C4-2B (cell line): ENCODE measurements at regions not wholly inside any gene's neighbourhood (a gene's known extent, or its start where the extent isn't known, plus 50 kb on each side); places are given as distances from the start of the nearest gene placed in this dataset.
A peak's percentile ranks its signal among the peaks of the same experiment; 100 is the strongest.

Source experiments
- H3K27ac ChIP-seq: fragments of 450-650 bp; 2 replicates; pipeline ENCODE4 v1.5.1; 2017
- CTCF ChIP-seq: fragments of 450-650 bp; conservative IDR thresholded peaks from 2 replicates; pipeline ENCODE4 v1.5.1; 2017; ENCODE audit warnings: mild to moderate bottlenecking
- ZFX ChIP-seq: fragments of 450-650 bp; IDR thresholded peaks from 2 replicates; pipeline ENCODE4 v1.6.1; 2017

- H3K27ac ChIP-seq, result no peak overlapping the region
- no peak for TF ChIP-seq ZFX
- no peak for TF ChIP-seq CTCF
Observed at GRCh38 chr14:46279776-46280175, 371.8 kb downstream of the RPL10L start.

- H3K27ac ChIP-seq, result no peak overlapping the region
- TF ChIP-seq ZFX, result no peak
- TF ChIP-seq CTCF, result no peak
Observed at GRCh38 chr14:46279327-46279726, 372.3 kb downstream of the RPL10L start.

- peak; percentile 31 for TF ChIP-seq CTCF
- TF ChIP-seq ZFX, result no peak
- H3K27ac ChIP-seq, result no peak overlapping the region
Observed at GRCh38 chr14:46259536-46259935, 392.0 kb downstream of the RPL10L start.

GRCh38 chr14:46256381-46256780 is 395.2 kb downstream of the RPL10L start:
- no peak for TF ChIP-seq ZFX
- TF ChIP-seq CTCF, result no peak
- no peak overlapping the region for H3K27ac ChIP-seq

GRCh38 chr14:46250113-46250703 is 401.4 kb downstream of the RPL10L start:
- peak; percentile 85 for TF ChIP-seq CTCF
- no peak for TF ChIP-seq ZFX
- no peak overlapping the region for H3K27ac ChIP-seq

- TF ChIP-seq ZFX, result no peak
- TF ChIP-seq CTCF, result no peak
- no peak overlapping the region for H3K27ac ChIP-seq
Observed at GRCh38 chr14:46248001-46248630, 403.5 kb downstream of the RPL10L start.

- TF ChIP-seq CTCF, result no peak
- no peak for TF ChIP-seq ZFX
- H3K27ac ChIP-seq, result no peak overlapping the region
Observed at GRCh38 chr14:46245276-46245675, 406.3 kb downstream of the RPL10L start.
